Fibroblast of villous mesenchyme (primary cell): ENCODE measurements at regions not wholly inside any gene's neighbourhood (a gene's known extent, or its start where the extent isn't known, plus 50 kb on each side); places are given as distances from the start of the nearest gene placed in this dataset.
A peak's percentile ranks its signal among the peaks of the same experiment; 100 is the strongest.

ENCODE experiments used
- DNase-seq: peaks from one replicate; pipeline ENCODE4 v3.0.0-alpha.2; 2010; ENCODE audit warnings: low read depth
- H3K4me3 ChIP-seq: 2 replicates; pipeline ENCODE4 v1.5.1; 2011; ENCODE audit warnings: low read depth, mild to moderate bottlenecking, low read length
- CTCF ChIP-seq: IDR thresholded peaks from 2 replicates; pipeline ENCODE4 v1.5.1; 2012; ENCODE audit warnings: low read depth, mild to moderate bottlenecking, low read length; ENCODE audit not compliant: insufficient read depth

- peak; percentile 48 for DNase-seq
- TF ChIP-seq CTCF: peak; percentile 78
- no peak overlapping the region for H3K4me3 ChIP-seq
Measured at GRCh38 chr6:137944793-137945498, 77.9 kb downstream of the TNFAIP3 start.

- H3K4me3 ChIP-seq: no peak overlapping the region
- DNase-seq: no peak
- TF ChIP-seq CTCF: no peak
Measured at GRCh38 chr6:137949686-137950390, 82.8 kb downstream of the TNFAIP3 start.

GRCh38 chr6:137950581-137950980 lies 83.5 kb downstream of the TNFAIP3 start:
- H3K4me3 ChIP-seq: no peak overlapping the region
- no peak for TF ChIP-seq CTCF
- no peak for DNase-seq

- no peak overlapping the region for H3K4me3 ChIP-seq
- DNase-seq: no peak
- no peak for TF ChIP-seq CTCF
Measured at GRCh38 chr6:137951064-137951597, 84.1 kb downstream of the TNFAIP3 start.

- DNase-seq: no peak
- no peak overlapping the region for H3K4me3 ChIP-seq
- no peak for TF ChIP-seq CTCF
Measured at GRCh38 chr6:137952247-137952646, 85.2 kb downstream of the TNFAIP3 start.

GRCh38 chr6:137953761-137954160 lies 86.7 kb downstream of the TNFAIP3 start:
- no peak overlapping the region for H3K4me3 ChIP-seq
- no peak for TF ChIP-seq CTCF
- DNase-seq: no peak

GRCh38 chr6:137954253-137954652 lies 87.2 kb downstream of the TNFAIP3 start:
- no peak for DNase-seq
- TF ChIP-seq CTCF: no peak
- no peak overlapping the region for H3K4me3 ChIP-seq
